B cell (primary cell): ENCODE measurements at regions not wholly inside any gene's neighbourhood (a gene's known extent, or its start where the extent isn't known, plus 50 kb on each side); places are given as distances from the start of the nearest gene placed in this dataset.

Experiments
- EZH2 ChIP-seq: IDR thresholded peaks from 2 replicates; pipeline ENCODE4 v1.6.1; 2012; ENCODE audit warnings: borderline replicate concordance, low read depth, mild to moderate bottlenecking, moderate library complexity, low read length; ENCODE audit not compliant: insufficient read depth, poor library complexity, severe bottlenecking
- TF ChIP-seq, protein P1 (sequence below): fragments of 200-600 bp; IDR thresholded peaks from one replicate; pipeline ENCODE4 v1.8.0; 2022; ENCODE audit warnings: antibody characterized with exemption, mild to moderate bottlenecking

DNA sequence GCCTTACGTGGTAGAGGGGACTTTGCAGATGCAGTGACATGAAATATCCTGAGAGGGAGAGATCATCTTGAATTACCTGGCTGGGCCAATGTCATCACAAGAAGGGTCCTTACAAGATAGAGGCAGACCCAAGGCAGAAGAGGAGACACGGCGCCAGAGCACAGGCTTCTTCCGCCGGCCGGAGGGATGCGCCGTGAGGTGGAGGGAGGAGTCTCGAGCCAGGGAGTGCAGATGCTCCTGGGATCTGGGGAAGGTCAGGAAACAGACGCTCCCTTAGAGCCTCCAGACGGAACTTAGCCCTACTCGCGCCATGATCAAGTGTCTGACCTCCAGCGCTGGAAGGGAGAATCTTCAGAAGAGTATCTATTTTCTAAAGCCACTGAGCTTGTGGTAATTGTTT lies 304.8 kb downstream of the GLRX3 start:
- TF ChIP-seq, protein P1, sequence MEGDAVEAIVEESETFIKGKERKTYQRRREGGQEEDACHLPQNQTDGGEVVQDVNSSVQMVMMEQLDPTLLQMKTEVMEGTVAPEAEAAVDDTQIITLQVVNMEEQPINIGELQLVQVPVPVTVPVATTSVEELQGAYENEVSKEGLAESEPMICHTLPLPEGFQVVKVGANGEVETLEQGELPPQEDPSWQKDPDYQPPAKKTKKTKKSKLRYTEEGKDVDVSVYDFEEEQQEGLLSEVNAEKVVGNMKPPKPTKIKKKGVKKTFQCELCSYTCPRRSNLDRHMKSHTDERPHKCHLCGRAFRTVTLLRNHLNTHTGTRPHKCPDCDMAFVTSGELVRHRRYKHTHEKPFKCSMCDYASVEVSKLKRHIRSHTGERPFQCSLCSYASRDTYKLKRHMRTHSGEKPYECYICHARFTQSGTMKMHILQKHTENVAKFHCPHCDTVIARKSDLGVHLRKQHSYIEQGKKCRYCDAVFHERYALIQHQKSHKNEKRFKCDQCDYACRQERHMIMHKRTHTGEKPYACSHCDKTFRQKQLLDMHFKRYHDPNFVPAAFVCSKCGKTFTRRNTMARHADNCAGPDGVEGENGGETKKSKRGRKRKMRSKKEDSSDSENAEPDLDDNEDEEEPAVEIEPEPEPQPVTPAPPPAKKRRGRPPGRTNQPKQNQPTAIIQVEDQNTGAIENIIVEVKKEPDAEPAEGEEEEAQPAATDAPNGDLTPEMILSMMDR = no peak
- no peak for TF ChIP-seq EZH2
